GM12865 (cell line): ENCODE measurements at regions not wholly inside any gene's neighbourhood (a gene's known extent, or its start where the extent isn't known, plus 50 kb on each side); places are given as distances from the start of the nearest gene placed in this dataset.

Experiments
- DNase-seq: peaks from one replicate; pipeline ENCODE4 v3.0.0; 2010; ENCODE audit warnings: low read depth
- H3K4me3 ChIP-seq: 2 replicates; pipeline ENCODE4 v1.5.1; 2011; ENCODE audit warnings: mild to moderate bottlenecking, low read depth, low read length, control low read depth
- TF ChIP-seq, protein P1 (sequence below): IDR thresholded peaks from 2 replicates; pipeline ENCODE4 v1.5.1; 2011; ENCODE audit warnings: low read length, control low read depth, low read depth, inconsistent platforms; ENCODE audit not compliant: insufficient read depth; ENCODE audit errors: missing control alignments

DNA sequence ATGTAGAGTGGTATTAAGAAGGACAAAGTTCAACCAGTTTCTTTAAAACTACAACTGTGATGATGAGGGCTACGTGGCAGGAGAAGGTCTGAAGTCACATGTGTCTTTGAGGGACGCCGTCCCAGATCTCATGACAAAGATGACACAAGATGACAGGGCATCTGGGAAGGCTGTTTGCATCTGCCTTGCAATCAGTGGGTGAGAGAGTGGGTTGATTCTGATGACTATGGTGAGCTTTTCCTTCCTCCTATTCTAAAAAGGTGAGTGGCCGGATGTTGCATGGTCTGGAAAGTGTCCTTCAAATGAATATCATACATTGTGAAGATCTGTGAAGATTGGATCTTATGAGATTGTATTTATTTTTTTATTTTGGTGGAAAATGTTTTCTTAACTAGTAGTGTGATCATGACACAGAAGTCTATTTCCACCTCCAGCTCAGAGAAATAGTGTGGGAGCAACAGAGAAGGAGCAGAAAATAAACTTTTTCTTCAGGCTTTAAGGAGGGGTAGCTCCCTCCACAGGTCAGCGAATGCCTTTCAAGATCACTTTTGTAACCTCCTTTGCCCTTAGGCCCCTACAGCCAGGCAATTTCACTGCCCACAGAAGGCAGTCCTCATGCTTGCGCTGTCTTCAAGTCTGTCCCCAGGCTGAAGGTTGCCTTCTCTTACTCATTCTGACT is 76.0 kb upstream of the ATF3 start:
- TF ChIP-seq, protein P1, sequence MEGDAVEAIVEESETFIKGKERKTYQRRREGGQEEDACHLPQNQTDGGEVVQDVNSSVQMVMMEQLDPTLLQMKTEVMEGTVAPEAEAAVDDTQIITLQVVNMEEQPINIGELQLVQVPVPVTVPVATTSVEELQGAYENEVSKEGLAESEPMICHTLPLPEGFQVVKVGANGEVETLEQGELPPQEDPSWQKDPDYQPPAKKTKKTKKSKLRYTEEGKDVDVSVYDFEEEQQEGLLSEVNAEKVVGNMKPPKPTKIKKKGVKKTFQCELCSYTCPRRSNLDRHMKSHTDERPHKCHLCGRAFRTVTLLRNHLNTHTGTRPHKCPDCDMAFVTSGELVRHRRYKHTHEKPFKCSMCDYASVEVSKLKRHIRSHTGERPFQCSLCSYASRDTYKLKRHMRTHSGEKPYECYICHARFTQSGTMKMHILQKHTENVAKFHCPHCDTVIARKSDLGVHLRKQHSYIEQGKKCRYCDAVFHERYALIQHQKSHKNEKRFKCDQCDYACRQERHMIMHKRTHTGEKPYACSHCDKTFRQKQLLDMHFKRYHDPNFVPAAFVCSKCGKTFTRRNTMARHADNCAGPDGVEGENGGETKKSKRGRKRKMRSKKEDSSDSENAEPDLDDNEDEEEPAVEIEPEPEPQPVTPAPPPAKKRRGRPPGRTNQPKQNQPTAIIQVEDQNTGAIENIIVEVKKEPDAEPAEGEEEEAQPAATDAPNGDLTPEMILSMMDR: no peak
- no peak for DNase-seq
- no peak overlapping the region for H3K4me3 ChIP-seq

DNA sequence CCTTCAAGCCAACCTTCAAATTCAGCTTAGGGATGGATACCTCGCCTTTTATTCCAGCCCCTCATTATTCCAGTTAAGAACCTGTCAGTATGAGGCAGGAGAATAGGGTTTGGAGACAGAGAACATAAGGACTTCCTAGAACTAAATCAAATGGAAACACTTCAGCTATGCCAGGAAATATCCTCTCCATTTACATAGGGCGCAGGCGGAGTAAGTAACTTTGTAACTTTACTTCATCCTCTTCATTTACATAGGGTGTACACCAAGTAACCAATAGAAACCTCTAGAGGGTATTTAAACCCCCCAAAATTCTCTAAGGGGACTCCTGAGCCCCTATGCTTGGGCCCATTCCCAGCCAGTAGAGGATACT is 75.4 kb upstream of the ATF3 start:
- TF ChIP-seq, protein P1: no peak
- no peak overlapping the region for H3K4me3 ChIP-seq

DNA sequence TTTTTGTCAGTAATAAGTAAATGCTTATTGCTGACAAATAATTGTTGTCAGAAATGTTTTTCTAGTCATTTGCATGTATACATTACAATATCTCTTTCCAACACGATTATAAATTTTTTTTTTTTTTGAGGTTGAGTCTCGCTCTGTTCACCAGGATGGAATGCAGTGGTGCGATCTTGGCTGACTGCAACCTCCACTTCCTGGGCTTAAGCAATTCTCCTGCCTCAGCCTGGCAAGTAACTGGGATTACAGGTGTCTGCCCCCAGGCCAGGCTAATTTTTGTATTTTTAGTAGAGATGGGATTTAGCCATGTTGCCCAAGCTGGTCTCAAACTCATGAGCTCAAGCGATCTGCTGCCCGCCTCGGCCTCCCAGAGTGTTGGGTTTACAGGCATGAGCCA is 72.0 kb upstream of the ATF3 start:
- no peak for DNase-seq
- H3K4me3 ChIP-seq: no peak overlapping the region
- TF ChIP-seq, protein P1: no peak

More for the DNA sequence above, 75.4 kb upstream of the ATF3 start:
- DNase-seq: no peak

DNA sequence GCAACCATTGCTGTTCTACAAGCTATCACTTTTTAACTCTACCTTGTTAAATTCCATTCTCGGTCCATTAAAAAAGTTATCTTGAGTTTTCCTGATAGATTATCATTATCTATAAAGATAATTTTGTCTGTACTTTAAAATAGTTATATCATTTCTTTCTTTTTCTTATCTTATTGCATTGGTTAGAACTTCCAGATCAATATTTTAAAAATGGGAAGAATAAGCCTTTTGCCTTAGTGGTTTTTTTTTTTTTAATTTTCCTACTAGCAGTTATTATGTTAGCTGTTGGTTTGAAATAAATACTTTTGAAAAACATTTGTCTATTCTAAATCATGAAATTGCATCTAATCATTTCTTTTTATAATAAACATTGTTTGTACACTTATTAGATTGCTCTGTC is 71.0 kb upstream of the ATF3 start:
- TF ChIP-seq, protein P1: no peak
- no peak overlapping the region for H3K4me3 ChIP-seq
- DNase-seq: no peak

DNA sequence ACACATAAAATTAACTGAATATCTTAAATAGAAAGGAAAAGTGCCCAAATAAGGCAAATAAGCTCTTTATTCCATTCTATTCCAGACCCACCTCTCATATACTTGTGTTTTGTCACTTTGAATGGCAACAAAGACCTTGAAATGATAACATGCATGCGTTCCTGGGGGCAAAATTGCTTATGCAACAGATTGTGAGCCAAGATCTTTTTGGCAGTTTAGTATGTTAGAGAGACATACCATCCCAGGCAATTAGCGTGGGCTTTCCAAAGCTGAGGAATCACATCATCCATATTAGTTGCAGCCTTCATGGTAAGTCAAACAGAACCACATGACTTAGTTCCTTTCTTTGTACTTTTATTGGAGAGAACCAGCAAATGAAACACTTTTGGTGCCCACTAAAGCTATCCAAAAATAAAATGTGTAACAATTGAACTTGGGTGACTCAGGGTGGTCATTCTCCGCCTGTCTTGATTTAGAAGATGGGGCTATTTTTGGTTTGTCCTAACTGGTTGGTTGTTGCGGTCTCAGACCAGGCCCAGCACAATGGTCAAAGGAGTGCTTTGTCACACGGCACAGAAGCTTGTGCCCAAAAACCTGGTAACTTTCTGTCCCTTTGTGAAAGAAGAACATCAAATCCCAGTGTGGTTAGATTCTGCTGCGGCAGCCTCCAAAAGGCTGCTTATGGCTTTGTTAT is 68.7 kb upstream of the ATF3 start:
- no peak overlapping the region for H3K4me3 ChIP-seq
- TF ChIP-seq, protein P1: no peak
- DNase-seq: no peak

DNA sequence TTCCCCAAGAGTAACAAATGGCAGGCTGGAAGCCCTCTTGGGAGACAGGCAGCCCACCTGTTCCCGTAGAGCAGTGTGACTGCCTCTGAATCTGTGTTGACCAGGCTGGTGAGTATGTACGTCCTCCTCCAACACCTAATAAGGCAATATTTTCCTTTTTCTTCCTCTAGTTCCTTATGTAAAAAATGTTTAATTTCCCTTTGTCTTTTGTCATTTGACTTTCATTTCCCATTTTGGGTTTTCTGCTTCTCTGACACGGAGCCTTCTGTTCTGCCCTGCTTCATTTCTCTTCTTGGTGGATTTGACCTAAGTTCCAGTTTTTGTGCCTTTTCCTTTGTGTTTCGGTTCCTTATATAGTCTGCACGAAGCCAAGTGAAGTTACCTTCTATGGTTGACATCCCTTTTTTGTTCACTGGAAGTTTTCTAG is 65.8 kb upstream of the ATF3 start:
- H3K4me3 ChIP-seq: no peak overlapping the region
- TF ChIP-seq, protein P1: no peak
- DNase-seq: no peak

DNA sequence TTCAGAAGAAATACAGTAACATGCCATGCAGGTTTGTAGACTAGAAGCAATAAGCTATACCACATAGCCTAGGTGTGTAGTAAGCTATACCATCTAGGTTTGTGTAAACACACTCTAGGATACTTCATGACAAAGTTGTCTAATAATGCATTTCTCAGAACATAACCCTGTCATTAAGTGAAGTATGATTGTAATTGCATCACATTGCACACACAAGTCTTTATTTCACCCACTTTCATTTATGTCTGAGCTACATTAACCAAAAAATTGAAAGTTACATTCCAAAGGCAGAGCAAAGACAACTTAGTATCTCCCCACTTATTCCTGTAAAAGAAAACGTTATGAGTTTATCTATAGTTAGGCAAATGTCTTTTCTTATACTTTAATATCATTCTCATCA is 64.5 kb upstream of the ATF3 start:
- DNase-seq: no peak
- TF ChIP-seq, protein P1: no peak
- H3K4me3 ChIP-seq: no peak overlapping the region
